Neural progenitor cell (in vitro differentiated cells): ENCODE measurements at regions not wholly inside any gene's neighbourhood (a gene's known extent, or its start where the extent isn't known, plus 50 kb on each side); places are given as distances from the start of the nearest gene placed in this dataset.

Experiments
- DNase-seq: peaks from one replicate; pipeline ENCODE4 v3.0.0-alpha.2; 2016; ENCODE audit warnings: low spot score
- H2AFZ ChIP-seq: fragments of 200-600 bp; sonication (generic); replicated peaks from 2 replicates; pipeline ENCODE4 v1.6.1; 2016; ENCODE audit warnings: antibody characterized with exemption
- H3F3A ChIP-seq: fragments of 200-600 bp; sonication (generic); 2 replicates; pipeline ENCODE4 v1.6.1; 2016; ENCODE audit warnings: antibody characterized with exemption, low read depth
- H3K27ac ChIP-seq: fragments of 200-600 bp; sonication (generic); 2 replicates; pipeline ENCODE4 v1.5.1; 2016; ENCODE audit warnings: mild to moderate bottlenecking
- H3K27me3 ChIP-seq: fragments of 200-600 bp; sonication (generic); 2 replicates; pipeline ENCODE4 v1.6.1; 2016; ENCODE audit warnings: mild to moderate bottlenecking, moderate library complexity
- H3K36me3 ChIP-seq: fragments of 200-600 bp; sonication (generic); 2 replicates; pipeline ENCODE4 v1.5.1; 2016
- H3K4me1 ChIP-seq: fragments of 200-600 bp; sonication (generic); 2 replicates; pipeline ENCODE4 v1.6.1; 2016; ENCODE audit warnings: mixed run types
- H3K4me2 ChIP-seq: fragments of 200-600 bp; sonication (generic); 2 replicates; pipeline ENCODE4 v1.6.1; 2016
- H3K4me3 ChIP-seq: fragments of 200-600 bp; sonication (generic); 2 replicates; pipeline ENCODE4 v1.5.1; 2016
- H3K79me2 ChIP-seq: fragments of 200-600 bp; sonication (generic); 2 replicates; pipeline ENCODE4 v1.6.1; 2016; ENCODE audit warnings: low read depth
- H3K9ac ChIP-seq: fragments of 200-600 bp; sonication (generic); 2 replicates; pipeline ENCODE4 v1.6.1; 2016
- H3K9me3 ChIP-seq: fragments of 200-600 bp; sonication (generic); 2 replicates; pipeline ENCODE4 v1.5.1; 2016; ENCODE audit warnings: low read depth
- H4K20me1 ChIP-seq: fragments of 200-600 bp; sonication (generic); 2 replicates; pipeline ENCODE4 v1.6.1; 2016; ENCODE audit warnings: low read depth
- H3K27ac Mint-ChIP-seq: 3 replicates; pipeline ENCODE4 v1.8.0; 2021; ENCODE audit warnings: mixed read lengths
- H3K27me3 Mint-ChIP-seq: 2 replicates; pipeline ENCODE4 v1.8.0; 2022; ENCODE audit warnings: low read depth, mild to moderate bottlenecking, inconsistent platforms, moderate library complexity, mixed read lengths; ENCODE audit not compliant: insufficient read depth
- H3K36me3 Mint-ChIP-seq: 3 replicates; pipeline ENCODE4 v1.8.0; 2021; ENCODE audit warnings: mixed read lengths
- H3K4me1 Mint-ChIP-seq: 3 replicates; pipeline ENCODE4 v1.8.0; 2021; ENCODE audit warnings: mixed read lengths
- H3K4me3 Mint-ChIP-seq: 3 replicates; pipeline ENCODE4 v1.8.0; 2021; ENCODE audit warnings: mild to moderate bottlenecking, moderate library complexity, mixed read lengths
- H3K9me3 Mint-ChIP-seq: 3 replicates; pipeline ENCODE4 v1.8.0; 2020; ENCODE audit warnings: mixed read lengths
- CTCF ChIP-seq: fragments of 200-600 bp; sonication (generic); IDR thresholded peaks from 2 replicates; pipeline ENCODE4 v1.5.1; 2017; ENCODE audit warnings: antibody characterized with exemption, mild to moderate bottlenecking
- EZH2 ChIP-seq: fragments of 200-600 bp; sonication (generic); IDR thresholded peaks from 2 replicates; pipeline ENCODE4 v1.6.1; 2017; ENCODE audit warnings: antibody characterized with exemption, mild to moderate bottlenecking, moderate library complexity
- EZH2phosphoT487 ChIP-seq: fragments of 200-600 bp; sonication (generic); IDR thresholded peaks from 2 replicates; pipeline ENCODE4 v1.6.1; 2017; ENCODE audit warnings: antibody characterized with exemption

- no peaks in the 10 kb centered on the region for H3K36me3 ChIP-seq
- Mint-ChIP-seq H3K27me3 (peaks cover 3% of the 10 kb centered on the region), H3K4me3 (no peak overlapping the region), H3K9me3 (peaks cover 27% of the 10 kb centered on the region), H3K4me1 (no peaks in the 10 kb centered on the region), H3K36me3 (peaks cover 76% of the 10 kb centered on the region), H3K27ac (no peak overlapping the region)
- DNase-seq: no peak
- no peaks in the 10 kb centered on the region for H3F3A ChIP-seq
- no peak overlapping the region for H3K4me2 ChIP-seq
- no peaks in the 10 kb centered on the region for H3K9me3 ChIP-seq
- no peaks in the 10 kb centered on the region for H3K79me2 ChIP-seq
- H3K4me3 ChIP-seq: no peak overlapping the region
- H3K27ac ChIP-seq: no peak overlapping the region
- no peaks in the 10 kb centered on the region for H4K20me1 ChIP-seq
- no peaks in the 10 kb centered on the region for H3K27me3 ChIP-seq
- H2AFZ ChIP-seq: no peak overlapping the region
- no peak overlapping the region for H3K9ac ChIP-seq
- H3K4me1 ChIP-seq: no peaks in the 10 kb centered on the region
- TF ChIP-seq CTCF (no peak), EZH2 (no peak), EZH2phosphoT487 (no peak)
These were observed 132.6 kb upstream of the MTHFD1L start for GRCh38 chr6:150732765-150733539.

- H3K27ac Mint-ChIP-seq: no peak overlapping the region
- H3K36me3 ChIP-seq: no peaks in the 10 kb centered on the region
- no peaks in the 10 kb centered on the region for H4K20me1 ChIP-seq
- no peak for DNase-seq
- TF ChIP-seq CTCF: no peak
- no peak for TF ChIP-seq EZH2
- no peak for TF ChIP-seq EZH2phosphoT487
- H3K27me3 ChIP-seq: no peaks in the 10 kb centered on the region
- H3K79me2 ChIP-seq: no peaks in the 10 kb centered on the region
- H2AFZ ChIP-seq: no peak overlapping the region
- H3K4me1 ChIP-seq: no peaks in the 10 kb centered on the region
- H3K4me3 ChIP-seq: no peak overlapping the region
- no peaks in the 10 kb centered on the region for H3F3A ChIP-seq
- H3K9me3 ChIP-seq: no peaks in the 10 kb centered on the region
- H3K4me2 ChIP-seq: no peak overlapping the region
- peaks cover 24% of the 10 kb centered on the region for H3K9me3 Mint-ChIP-seq
- no peak overlapping the region for H3K27ac ChIP-seq
- peaks cover 3% of the 10 kb centered on the region for H3K27me3 Mint-ChIP-seq
- H3K4me1 Mint-ChIP-seq: peaks cover 6% of the 10 kb centered on the region
- no peak overlapping the region for H3K9ac ChIP-seq
- H3K36me3 Mint-ChIP-seq: peaks cover 80% of the 10 kb centered on the region
- no peak overlapping the region for H3K4me3 Mint-ChIP-seq
These were observed 131.8 kb upstream of the MTHFD1L start for GRCh38 chr6:150733726-150734125.

- no peak for TF ChIP-seq EZH2
- no peak for TF ChIP-seq EZH2phosphoT487
- TF ChIP-seq CTCF: no peak
- DNase-seq: no peak
- Histone ChIP-seq H3K9ac (no peak overlapping the region), H4K20me1 (no peaks in the 10 kb centered on the region), H3K27ac (no peak overlapping the region), H2AFZ (no peak overlapping the region), H3K4me3 (no peak overlapping the region), H3F3A (no peaks in the 10 kb centered on the region), H3K4me2 (no peak overlapping the region), H3K27me3 (no peaks in the 10 kb centered on the region), H3K9me3 (no peaks in the 10 kb centered on the region), H3K4me1 (no peaks in the 10 kb centered on the region), H3K36me3 (no peaks in the 10 kb centered on the region), H3K79me2 (no peaks in the 10 kb centered on the region)
- H3K36me3 Mint-ChIP-seq: peaks cover 80% of the 10 kb centered on the region
- no peak overlapping the region for H3K4me3 Mint-ChIP-seq
- H3K9me3 Mint-ChIP-seq: peaks cover 22% of the 10 kb centered on the region
- peaks cover 3% of the 10 kb centered on the region for H3K27me3 Mint-ChIP-seq
- H3K4me1 Mint-ChIP-seq: peaks cover 11% of the 10 kb centered on the region
- no peak overlapping the region for H3K27ac Mint-ChIP-seq
These were observed 131.3 kb upstream of the MTHFD1L start for GRCh38 chr6:150734235-150734634.
